Activated naive CD4-positive, alpha-beta T cell treated with anti-CD3 and anti-CD28 coated beads, Interleukin-2, amount 50 U/mL, for 24 hours (primary cell): ENCODE measurements at regions not wholly inside any gene's neighbourhood (a gene's known extent, or its start where the extent isn't known, plus 50 kb on each side); places are given as distances from the start of the nearest gene placed in this dataset.
"Not testable (repeated sequence)": the region's sequence is repeated elsewhere in the genome, so short reads cannot be mapped to it uniquely, and the experiment has no call there.

Experiments
- H3K27ac Mint-ChIP-seq: one replicate; pipeline ENCODE4 v1.8.0; 2021; ENCODE audit warnings: mild to moderate bottlenecking, mixed read lengths
- H3K27me3 Mint-ChIP-seq: one replicate; pipeline ENCODE4 v1.8.0; 2021; ENCODE audit warnings: mixed read lengths
- H3K36me3 Mint-ChIP-seq: one replicate; pipeline ENCODE4 v1.8.0; 2021; ENCODE audit warnings: mixed read lengths
- H3K4me1 Mint-ChIP-seq: one replicate; pipeline ENCODE4 v1.8.0; 2021; ENCODE audit warnings: mixed read lengths
- H3K4me3 Mint-ChIP-seq: one replicate; pipeline ENCODE4 v1.8.0; 2021; ENCODE audit warnings: mild to moderate bottlenecking, mixed read lengths
- H3K9me3 Mint-ChIP-seq: one replicate; pipeline ENCODE4 v1.8.0; 2021; ENCODE audit warnings: mixed read lengths

- H3K4me3 Mint-ChIP-seq = no peak overlapping the region
- H3K9me3 Mint-ChIP-seq = peaks cover 18% of the 10 kb centered on the region
- no peaks in the 10 kb centered on the region for H3K36me3 Mint-ChIP-seq
- no peaks in the 10 kb centered on the region for H3K27me3 Mint-ChIP-seq
- H3K27ac Mint-ChIP-seq = no peak overlapping the region
- H3K4me1 Mint-ChIP-seq = no peaks in the 10 kb centered on the region
Measured at GRCh38 chr7:53306846-53307245, 271.4 kb downstream of the POM121L12 start.

DNA sequence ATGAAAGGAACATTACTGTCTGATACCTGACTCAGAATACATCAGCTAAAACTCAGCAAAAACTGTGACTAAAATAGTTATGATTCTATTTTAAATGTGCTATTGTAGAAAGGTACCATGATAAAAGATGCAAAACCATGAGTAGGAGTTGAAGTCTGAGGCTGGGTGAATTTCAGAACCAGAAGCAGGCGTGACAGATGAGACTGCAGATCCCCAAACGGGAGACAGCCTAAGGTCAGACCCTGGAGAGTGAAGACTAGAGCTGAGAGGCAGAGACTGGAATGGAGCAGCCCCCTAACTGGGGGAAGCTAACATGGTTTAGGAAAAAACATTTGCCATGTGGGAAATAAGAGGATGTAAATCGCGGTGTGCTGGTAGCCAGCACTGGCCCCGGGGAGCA lies 275.8 kb downstream of the POM121L12 start:
- Mint-ChIP-seq H3K27ac (no peak overlapping the region), H3K4me3 (no peak overlapping the region), H3K36me3 (no peaks in the 10 kb centered on the region), H3K27me3 (no peaks in the 10 kb centered on the region), H3K4me1 (no peaks in the 10 kb centered on the region), H3K9me3 (peaks cover 19% of the 10 kb centered on the region)

DNA sequence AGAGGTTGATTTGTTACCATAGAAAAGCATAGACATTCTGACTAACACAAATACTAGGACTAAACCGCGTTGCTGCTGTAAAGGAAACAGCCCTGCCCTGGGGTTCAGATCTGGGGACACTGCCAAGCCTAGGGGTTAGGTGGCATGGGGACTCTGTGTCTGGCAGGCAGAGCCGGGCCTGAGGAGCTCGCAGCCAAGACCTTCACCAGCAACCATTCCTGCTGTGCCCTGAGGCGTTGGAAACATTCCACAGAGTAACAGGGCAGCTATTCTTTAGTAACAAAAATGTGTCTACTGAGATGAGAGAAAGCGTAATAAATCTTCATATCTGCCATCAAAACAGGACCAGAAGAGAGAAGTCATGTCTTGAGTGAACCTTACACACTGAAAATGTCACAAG lies 280.5 kb downstream of the POM121L12 start:
- H3K27me3 Mint-ChIP-seq = no peaks in the 10 kb centered on the region
- no peaks in the 10 kb centered on the region for H3K4me1 Mint-ChIP-seq
- peaks cover 18% of the 10 kb centered on the region for H3K9me3 Mint-ChIP-seq
- no peak overlapping the region for H3K27ac Mint-ChIP-seq
- H3K4me3 Mint-ChIP-seq = no peak overlapping the region
- no peaks in the 10 kb centered on the region for H3K36me3 Mint-ChIP-seq

- Mint-ChIP-seq H3K27me3 (no peaks in the 10 kb centered on the region), H3K27ac (no peak overlapping the region), H3K9me3 (peaks cover 17% of the 10 kb centered on the region), H3K4me3 (no peak overlapping the region), H3K4me1 (no peaks in the 10 kb centered on the region), H3K36me3 (no peaks in the 10 kb centered on the region)
Measured at GRCh38 chr7:53318566-53318965, 283.1 kb downstream of the POM121L12 start.

DNA sequence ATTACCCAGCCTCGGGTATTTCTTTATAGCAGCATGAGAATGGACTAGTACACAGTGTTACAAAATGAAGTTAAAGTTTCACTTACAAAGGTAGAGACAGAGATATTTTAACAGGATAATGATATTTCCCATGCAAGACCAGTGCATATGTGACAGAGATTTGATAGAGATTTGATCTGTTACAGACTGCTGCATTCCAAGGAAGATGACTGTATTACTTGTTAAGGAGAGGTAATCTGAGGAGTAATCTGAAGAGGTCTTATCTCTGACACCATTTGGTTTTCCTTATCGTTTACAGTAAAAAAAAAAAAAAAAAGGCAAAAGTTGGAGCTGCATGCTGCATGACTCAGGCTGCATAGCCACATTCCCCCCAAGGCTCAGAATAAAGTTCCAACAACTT lies 289.6 kb downstream of the POM121L12 start:
- Mint-ChIP-seq H3K9me3 (peaks cover 9% of the 10 kb centered on the region), H3K27me3 (no peaks in the 10 kb centered on the region), H3K4me3 (no peak overlapping the region), H3K4me1 (no peaks in the 10 kb centered on the region), H3K27ac (no peak overlapping the region), H3K36me3 (no peaks in the 10 kb centered on the region)

DNA sequence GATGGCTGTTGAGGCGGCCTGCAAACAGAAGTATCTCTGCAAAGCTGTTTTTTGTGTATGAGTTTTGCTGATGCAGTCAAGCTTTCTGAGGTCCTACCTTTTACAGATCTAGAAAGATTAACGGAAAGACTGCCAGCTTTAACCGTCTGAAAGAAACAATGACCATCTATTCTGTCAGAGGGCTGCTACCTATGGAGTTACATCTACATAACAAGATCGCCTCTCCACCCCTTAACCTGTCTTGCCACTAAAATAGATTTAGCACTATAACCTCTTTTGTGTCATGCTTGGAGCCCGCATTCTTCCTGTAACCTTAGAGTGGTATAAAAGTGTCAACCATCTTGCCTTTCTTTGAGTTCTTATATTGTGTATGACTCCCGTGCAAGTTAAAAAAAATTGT lies 291.2 kb downstream of the POM121L12 start:
- Mint-ChIP-seq H3K36me3 (no peaks in the 10 kb centered on the region), H3K4me3 (no peak overlapping the region), H3K9me3 (peaks cover 4% of the 10 kb centered on the region), H3K27ac (no peak overlapping the region), H3K27me3 (no peaks in the 10 kb centered on the region), H3K4me1 (no peaks in the 10 kb centered on the region)

GRCh38 chr7:53336105-53336668 lies 300.8 kb downstream of the POM121L12 start:
- Mint-ChIP-seq H3K27me3 (no peaks in the 10 kb centered on the region), H3K27ac (no peak overlapping the region), H3K4me3 (no peak overlapping the region), H3K9me3 (peaks cover 9% of the 10 kb centered on the region), H3K36me3 (no peaks in the 10 kb centered on the region), H3K4me1 (no peaks in the 10 kb centered on the region)

GRCh38 chr7:53340220-53340619 lies 304.8 kb downstream of the POM121L12 start:
- Mint-ChIP-seq H3K9me3 (peaks cover 15% of the 10 kb centered on the region), H3K27me3 (no peaks in the 10 kb centered on the region)

DNA sequence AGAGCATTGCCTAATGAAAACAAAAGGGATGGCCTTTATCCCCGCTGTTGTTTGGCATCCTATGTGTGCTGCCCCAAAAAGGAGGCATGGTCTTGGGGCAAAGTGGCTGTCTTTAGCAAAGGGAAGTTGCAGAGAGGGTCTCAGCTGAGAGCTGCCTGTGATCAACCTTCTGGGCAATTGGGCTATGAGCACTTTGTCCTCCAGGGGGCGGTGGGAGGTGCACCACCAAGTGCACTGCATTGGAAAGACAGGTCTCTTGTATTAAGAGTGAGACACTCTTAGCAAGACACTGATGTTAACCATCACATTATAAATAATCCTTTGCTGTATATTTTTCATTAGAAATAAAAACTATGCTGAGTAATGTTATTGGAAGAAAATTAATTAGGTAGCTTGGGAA lies 314.8 kb downstream of the POM121L12 start:
- Mint-ChIP-seq H3K27me3 (no peaks in the 10 kb centered on the region), H3K27ac (no peak overlapping the region), H3K4me3 (no peak overlapping the region), H3K36me3 (no peaks in the 10 kb centered on the region), H3K9me3 (peaks cover 13% of the 10 kb centered on the region), H3K4me1 (no peaks in the 10 kb centered on the region)

More at GRCh38 chr7:53340220-53340619, 304.8 kb downstream of the POM121L12 start:
- no peaks in the 10 kb centered on the region for H3K36me3 Mint-ChIP-seq
- H3K27ac Mint-ChIP-seq = no peak overlapping the region
- no peaks in the 10 kb centered on the region for H3K4me1 Mint-ChIP-seq
- no peak overlapping the region for H3K4me3 Mint-ChIP-seq

GRCh38 chr7:53351681-53352080 lies 316.2 kb downstream of the POM121L12 start:
- Mint-ChIP-seq H3K4me1 (no peaks in the 10 kb centered on the region), H3K9me3 (peaks cover 13% of the 10 kb centered on the region), H3K27ac (no peak overlapping the region), H3K36me3 (no peaks in the 10 kb centered on the region), H3K4me3 (no peak overlapping the region), H3K27me3 (no peaks in the 10 kb centered on the region)

GRCh38 chr7:53358269-53358668 lies 322.8 kb downstream of the POM121L12 start:
- Mint-ChIP-seq H3K36me3 (no peaks in the 10 kb centered on the region), H3K4me3 (no peak overlapping the region), H3K27me3 (no peaks in the 10 kb centered on the region), H3K4me1 (no peaks in the 10 kb centered on the region), H3K9me3 (peaks cover 5% of the 10 kb centered on the region), H3K27ac (no peak overlapping the region)

DNA sequence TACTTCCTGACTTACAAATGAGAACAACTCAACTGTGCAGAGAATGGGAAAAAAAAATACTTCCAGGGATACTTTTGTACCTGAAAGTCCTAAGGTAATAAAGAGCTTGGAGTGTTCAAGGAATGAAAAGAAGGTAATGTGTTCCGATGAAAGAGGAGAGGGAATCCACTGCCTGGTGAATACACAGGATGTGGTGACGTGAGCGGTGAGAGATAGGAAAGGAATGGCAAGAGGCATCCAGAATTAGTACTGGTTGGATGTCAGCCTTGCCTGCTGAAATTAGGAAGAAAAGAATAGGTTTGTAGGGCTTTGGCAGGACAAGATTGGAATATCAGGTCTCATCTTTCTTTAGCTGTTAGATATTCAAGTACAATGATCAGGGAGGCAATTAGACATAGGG lies 347.7 kb downstream of the POM121L12 start:
- H3K9me3 Mint-ChIP-seq = peaks cover 11% of the 10 kb centered on the region
- H3K4me1 Mint-ChIP-seq = no peaks in the 10 kb centered on the region
- H3K27ac Mint-ChIP-seq = no peak overlapping the region
- H3K27me3 Mint-ChIP-seq = no peaks in the 10 kb centered on the region
- H3K4me3 Mint-ChIP-seq = no peak overlapping the region
- H3K36me3 Mint-ChIP-seq = no peaks in the 10 kb centered on the region

- peaks cover 11% of the 10 kb centered on the region for H3K9me3 Mint-ChIP-seq
- H3K36me3 Mint-ChIP-seq, H3K4me1 Mint-ChIP-seq, H3K4me3 Mint-ChIP-seq, H3K27me3 Mint-ChIP-seq, H3K27ac Mint-ChIP-seq: not testable (repeated sequence)
Measured at GRCh38 chr7:53385239-53385638, 349.8 kb downstream of the POM121L12 start.

DNA sequence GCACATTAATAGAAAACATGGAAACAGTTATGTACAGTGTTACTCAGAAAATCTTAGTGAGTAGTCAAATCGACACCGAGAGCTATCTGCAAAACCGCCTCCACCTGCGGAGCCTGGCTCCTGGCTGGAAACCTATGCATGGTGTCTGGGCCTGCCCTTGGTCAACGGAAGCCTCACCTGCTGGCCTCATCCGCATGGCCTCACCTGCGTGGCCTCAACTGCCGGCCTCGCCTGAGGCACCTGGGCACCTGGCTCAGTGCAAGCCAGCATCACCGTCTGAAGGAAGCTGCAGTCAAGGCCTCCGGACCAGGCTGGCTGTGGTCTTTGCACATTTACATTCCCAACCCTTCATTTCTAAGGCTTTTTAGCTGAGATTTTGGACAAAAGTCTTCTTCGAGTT lies 352.1 kb downstream of the POM121L12 start:
- Mint-ChIP-seq H3K36me3 (no peaks in the 10 kb centered on the region), H3K4me1 (no peaks in the 10 kb centered on the region), H3K9me3 (peaks cover 11% of the 10 kb centered on the region), H3K27me3 (no peaks in the 10 kb centered on the region), H3K27ac (no peak overlapping the region), H3K4me3 (no peak overlapping the region)

- Mint-ChIP-seq H3K27ac (no peak overlapping the region), H3K27me3 (no peaks in the 10 kb centered on the region), H3K4me3 (no peak overlapping the region), H3K36me3 (no peaks in the 10 kb centered on the region), H3K9me3 (peaks cover 3% of the 10 kb centered on the region), H3K4me1 (no peaks in the 10 kb centered on the region)
Measured at GRCh38 chr7:53397911-53398310, 362.5 kb downstream of the POM121L12 start.

DNA sequence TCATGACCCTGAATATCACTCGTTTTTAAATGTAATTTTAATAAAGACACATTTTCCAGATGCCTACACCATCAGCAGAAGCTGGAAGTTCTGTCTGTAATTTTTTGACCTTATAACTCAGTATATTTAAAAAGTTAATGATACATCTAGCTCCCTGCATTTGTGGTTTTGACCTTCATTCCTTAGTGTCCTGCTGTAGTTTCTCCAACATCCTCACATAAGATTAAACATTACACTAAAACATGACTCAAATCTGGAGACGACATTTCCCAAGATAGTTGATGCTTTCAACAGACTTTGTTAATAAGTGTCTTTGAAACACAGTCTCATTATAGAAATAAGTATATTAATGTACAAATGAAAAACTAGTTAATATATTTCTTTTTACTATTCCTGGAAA lies 363.1 kb downstream of the POM121L12 start:
- Mint-ChIP-seq H3K4me3 (no peak overlapping the region), H3K27ac (no peak overlapping the region), H3K4me1 (no peaks in the 10 kb centered on the region), H3K27me3 (no peaks in the 10 kb centered on the region), H3K36me3 (no peaks in the 10 kb centered on the region), H3K9me3 (peaks cover 3% of the 10 kb centered on the region)

- H3K4me1 Mint-ChIP-seq = no peaks in the 10 kb centered on the region
- H3K9me3 Mint-ChIP-seq = peaks cover 22% of the 10 kb centered on the region
- no peak overlapping the region for H3K4me3 Mint-ChIP-seq
- no peak overlapping the region for H3K27ac Mint-ChIP-seq
- no peaks in the 10 kb centered on the region for H3K36me3 Mint-ChIP-seq
- H3K27me3 Mint-ChIP-seq = no peaks in the 10 kb centered on the region
Measured at GRCh38 chr7:53413021-53413420, 377.6 kb downstream of the POM121L12 start.
